ENCODE measurements at regions not wholly inside any gene's neighbourhood (a gene's known extent, or its start where the extent isn't known, plus 50 kb on each side); places are given as distances from the start of the nearest gene placed in this dataset.
A peak's percentile ranks its signal among the peaks of the same experiment; 100 is the strongest.

GRCh38 chr17:15882058-15882720 lies 62.7 kb upstream of the ADORA2B start:
- RAD21 ChIA-PET (ENCODE audit: low non-redundant PET in 1 of 2, low total read pairs in 2 of 2, uncharacterized antibody in 2 of 2, unreplicated experiment in 2 of 2), result no interaction called here
- Histone ChIP-seq H3K79me2 (ENCODE audit: insufficient read depth, low read length) (no peaks in the 10 kb centered on the region), H3K4me2 (ENCODE audit: low read length) (no peak overlapping the region), H3K4me1 (ENCODE audit: control insufficient read depth in 1 of 2, insufficient read depth in 2 of 2, low read length in 2 of 2) (no peaks in the 10 kb centered on the region), H4K20me1 (ENCODE audit: insufficient read depth) (no peaks in the 10 kb centered on the region), H3K4me3 (replicated peaks in 1 of 2; ENCODE audit: low read depth in 1 of 2, low read length in 2 of 2) (no peak overlapping the region), H2AFZ (ENCODE audit: low read depth, low read length, poor library complexity, severe bottlenecking) (no peak overlapping the region), H3K9ac (ENCODE audit: low read length) (no peak overlapping the region), H3K27ac (ENCODE audit: low read depth, low read length) (no peak overlapping the region), H3K9me2 (ENCODE audit: insufficient read depth) (no peaks in the 10 kb centered on the region), H3K36me3 (ENCODE audit: control insufficient read depth in 1 of 2, insufficient read depth in 2 of 2, low read length in 2 of 2) (no peaks in the 10 kb centered on the region), H3K27me3 (ENCODE audit: insufficient read depth, low read length) (no peaks in the 10 kb centered on the region), H3K9me3 (ENCODE audit: control insufficient read depth in 1 of 2, insufficient read depth in 1 of 2, low read depth in 1 of 2, low read length in 2 of 2) (no peaks in the 10 kb centered on the region)
- CTCF ChIA-PET, result no interaction called here
- BruUV-seq (replicated peaks), result no TSS peak
- intact Hi-C loops (cut with micrococcal nuclease), result no loop called here
- DNase-seq (ENCODE audit: low read depth, low spot score) (no peak), ATAC-seq (peak; percentile 85)
- POLR2A ChIA-PET, result no interaction called here
- no peak for TF ChIP-seq JUND (IDR thresholded peaks at IDR 0.05)
- TF ChIP-seq, protein P1, sequence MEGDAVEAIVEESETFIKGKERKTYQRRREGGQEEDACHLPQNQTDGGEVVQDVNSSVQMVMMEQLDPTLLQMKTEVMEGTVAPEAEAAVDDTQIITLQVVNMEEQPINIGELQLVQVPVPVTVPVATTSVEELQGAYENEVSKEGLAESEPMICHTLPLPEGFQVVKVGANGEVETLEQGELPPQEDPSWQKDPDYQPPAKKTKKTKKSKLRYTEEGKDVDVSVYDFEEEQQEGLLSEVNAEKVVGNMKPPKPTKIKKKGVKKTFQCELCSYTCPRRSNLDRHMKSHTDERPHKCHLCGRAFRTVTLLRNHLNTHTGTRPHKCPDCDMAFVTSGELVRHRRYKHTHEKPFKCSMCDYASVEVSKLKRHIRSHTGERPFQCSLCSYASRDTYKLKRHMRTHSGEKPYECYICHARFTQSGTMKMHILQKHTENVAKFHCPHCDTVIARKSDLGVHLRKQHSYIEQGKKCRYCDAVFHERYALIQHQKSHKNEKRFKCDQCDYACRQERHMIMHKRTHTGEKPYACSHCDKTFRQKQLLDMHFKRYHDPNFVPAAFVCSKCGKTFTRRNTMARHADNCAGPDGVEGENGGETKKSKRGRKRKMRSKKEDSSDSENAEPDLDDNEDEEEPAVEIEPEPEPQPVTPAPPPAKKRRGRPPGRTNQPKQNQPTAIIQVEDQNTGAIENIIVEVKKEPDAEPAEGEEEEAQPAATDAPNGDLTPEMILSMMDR (IDR thresholded peaks at IDR 0.05 in 2 of 3, conservative IDR thresholded peaks at IDR 0.05 in 1 of 3; ENCODE audit: borderline replicate concordance in 1 of 3, insufficient read depth in 1 of 3, low read depth in 2 of 3, low read length in 2 of 3), result peak in 2 of 3 experiments; percentile 36 to 49; a peak in 3 of 6 replicates
- TF ChIP-seq RAD21 (IDR thresholded peaks at IDR 0.05; ENCODE audit: low read depth), result 0 out of 2 replicates have a peak, but pooled peaks have one; percentile 13

DNA sequence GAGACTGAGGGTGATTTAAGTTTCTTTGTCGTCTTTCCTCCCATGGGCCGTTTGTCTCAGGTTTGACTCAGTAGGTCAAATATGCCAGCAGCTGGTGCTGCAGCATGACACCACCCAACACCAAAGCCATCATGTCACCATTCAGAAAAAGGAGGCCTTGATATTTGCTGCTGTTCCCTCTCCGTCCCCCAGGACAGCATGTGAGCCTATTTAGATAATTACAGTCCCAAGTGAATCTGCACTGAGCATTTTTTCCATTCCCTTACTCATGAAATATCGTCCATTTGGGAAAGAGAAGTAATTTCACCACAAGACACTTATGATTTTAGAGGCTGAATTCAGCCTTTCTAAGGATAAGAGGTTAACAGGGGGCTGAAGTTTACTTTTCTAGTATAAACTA lies 62.2 kb upstream of the ADORA2B start:
- no peak overlapping the region for H3K4me3 ChIP-seq (replicated peaks in 1 of 2; ENCODE audit: low read depth in 1 of 2, low read length in 2 of 2)
- no peaks in the 10 kb centered on the region for H3K4me1 ChIP-seq (ENCODE audit: control insufficient read depth in 1 of 2, insufficient read depth in 2 of 2, low read length in 2 of 2)
- ChIA-PET CTCF (no interaction called here), RAD21 (ENCODE audit: low non-redundant PET in 1 of 2, low total read pairs in 2 of 2, uncharacterized antibody in 2 of 2, unreplicated experiment in 2 of 2) (no interaction called here), POLR2A (no interaction called here)
- H3K27ac ChIP-seq (ENCODE audit: low read depth, low read length), result no peak overlapping the region
- DNase-seq (ENCODE audit: low read depth, low spot score) (no peak), ATAC-seq (no peak)
- no peak for TF ChIP-seq YY1 (IDR thresholded peaks at IDR 0.05; ENCODE audit: extremely low read depth, insufficient replicate concordance, low read depth, low read length)
- no peak for TF ChIP-seq EZH2 (IDR thresholded peaks at IDR 0.05)
- TF ChIP-seq FOSL1 (IDR thresholded peaks at IDR 0.05; ENCODE audit: low read depth), result no peak
- TF ChIP-seq RAD21 (IDR thresholded peaks at IDR 0.05; ENCODE audit: low read depth), result no peak
- TF ChIP-seq EZH2phosphoT487 (IDR thresholded peaks at IDR 0.05; ENCODE audit: borderline replicate concordance), result no peak
- no peak for TF ChIP-seq POLR2AphosphoS5 (IDR thresholded peaks at IDR 0.05; ENCODE audit: low read depth, low read length)
- no peak for TF ChIP-seq ZFX (IDR thresholded peaks at IDR 0.05)
- H3K36me3 ChIP-seq (ENCODE audit: control insufficient read depth in 1 of 2, insufficient read depth in 2 of 2, low read length in 2 of 2), result no peaks in the 10 kb centered on the region
- no peak overlapping the region for H3K9ac ChIP-seq (ENCODE audit: low read length)
- intact Hi-C loops (cut with micrococcal nuclease), result no loop called here
- H3K9me3 ChIP-seq (ENCODE audit: control insufficient read depth in 1 of 2, insufficient read depth in 1 of 2, low read depth in 1 of 2, low read length in 2 of 2), result no peaks in the 10 kb centered on the region
- H3K27me3 ChIP-seq (ENCODE audit: insufficient read depth, low read length), result no peaks in the 10 kb centered on the region
- H3K9me2 ChIP-seq (ENCODE audit: insufficient read depth), result no peaks in the 10 kb centered on the region
- no peak overlapping the region for H2AFZ ChIP-seq (ENCODE audit: low read depth, low read length, poor library complexity, severe bottlenecking)
- H4K20me1 ChIP-seq (ENCODE audit: insufficient read depth), result no peaks in the 10 kb centered on the region
- no peak overlapping the region for H3K4me2 ChIP-seq (ENCODE audit: low read length)
- no peaks in the 10 kb centered on the region for H3K79me2 ChIP-seq (ENCODE audit: insufficient read depth, low read length)
- no TSS peak for BruUV-seq (replicated peaks)

Data from HCT116 (cell line).